SK-N-MC (cell line): ENCODE measurements at regions not wholly inside any gene's neighbourhood (a gene's known extent, or its start where the extent isn't known, plus 50 kb on each side); places are given as distances from the start of the nearest gene placed in this dataset.

Experiments used
- EZH2 ChIP-seq: fragments of 200-600 bp; sonication (generic); IDR thresholded peaks from one replicate; pipeline ENCODE4 v1.6.1; 2017; ENCODE audit warnings: antibody characterized with exemption
- POLR2AphosphoS5 ChIP-seq: IDR thresholded peaks from 2 replicates; pipeline ENCODE4 v1.6.1; 2012; ENCODE audit warnings: mild to moderate bottlenecking, low read depth, low read length, borderline replicate concordance

GRCh38 chr7:115613836-115614235, 416.7 kb downstream of the TFEC start:
- TF ChIP-seq POLR2AphosphoS5 (no peak), EZH2 (no peak)
